ENCODE measurements at regions not wholly inside any gene's neighbourhood (a gene's known extent, or its start where the extent isn't known, plus 50 kb on each side); places are given as distances from the start of the nearest gene placed in this dataset.

DNA sequence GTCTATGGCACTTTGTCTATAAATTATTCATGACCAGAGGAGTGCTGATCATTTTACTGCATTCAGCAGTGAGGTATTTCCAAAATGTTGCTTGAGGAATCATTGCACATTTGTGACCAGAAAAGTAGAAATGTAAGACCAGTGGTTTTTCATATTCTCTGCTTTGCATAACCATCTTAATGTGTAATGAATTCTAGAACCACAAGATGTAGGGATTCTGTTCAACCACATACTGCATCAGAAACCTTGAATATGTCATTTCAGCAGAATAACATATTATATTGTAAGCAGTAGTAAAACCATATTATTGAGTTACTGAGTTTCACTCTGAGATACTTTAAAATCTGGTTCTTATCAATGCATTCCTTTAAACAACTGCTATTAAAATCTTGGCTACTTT is 1243.4 kb downstream of the MAT2B start:
- DNase-seq = no peak

DNA sequence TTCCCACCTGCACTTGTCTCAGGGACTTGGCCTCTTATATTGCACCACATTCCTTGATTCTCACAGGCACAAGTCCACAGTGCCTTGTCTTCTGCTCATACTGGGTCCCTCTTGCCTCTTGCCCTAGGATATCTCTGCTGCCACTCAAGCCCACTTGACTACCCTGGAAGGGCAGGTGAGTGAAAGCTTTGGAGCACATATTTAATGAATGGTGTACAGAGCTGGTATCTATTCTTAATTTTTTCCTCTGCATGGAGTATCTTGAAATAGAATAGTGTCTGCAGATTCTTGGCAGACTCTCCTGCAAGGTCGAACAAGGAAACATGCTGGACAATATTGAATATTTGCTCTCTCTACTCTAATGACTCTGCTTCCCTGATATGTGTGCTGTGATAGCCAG is 1248.0 kb downstream of the MAT2B start:
- DNase-seq = no peak

DNA sequence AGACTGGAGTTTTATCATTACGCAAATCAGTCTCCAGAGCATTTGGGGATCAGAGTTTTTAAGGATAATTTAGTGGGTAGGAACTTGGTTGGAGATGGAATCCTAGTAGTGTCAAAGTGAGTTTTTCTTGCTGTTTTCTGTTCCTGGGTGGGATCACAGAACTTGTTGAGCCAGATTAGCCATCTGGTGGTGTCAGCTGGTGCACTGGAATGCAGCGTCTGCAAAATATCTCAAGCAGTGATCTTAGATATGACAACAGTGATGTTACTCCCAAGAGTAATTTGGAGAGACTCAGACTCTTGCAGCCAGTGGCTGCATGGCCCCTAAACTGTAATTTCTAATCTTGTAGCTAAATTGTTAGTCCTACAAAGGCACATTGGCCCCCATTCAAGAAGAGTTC is 1257.8 kb downstream of the MAT2B start:
- no peak for DNase-seq

DNA sequence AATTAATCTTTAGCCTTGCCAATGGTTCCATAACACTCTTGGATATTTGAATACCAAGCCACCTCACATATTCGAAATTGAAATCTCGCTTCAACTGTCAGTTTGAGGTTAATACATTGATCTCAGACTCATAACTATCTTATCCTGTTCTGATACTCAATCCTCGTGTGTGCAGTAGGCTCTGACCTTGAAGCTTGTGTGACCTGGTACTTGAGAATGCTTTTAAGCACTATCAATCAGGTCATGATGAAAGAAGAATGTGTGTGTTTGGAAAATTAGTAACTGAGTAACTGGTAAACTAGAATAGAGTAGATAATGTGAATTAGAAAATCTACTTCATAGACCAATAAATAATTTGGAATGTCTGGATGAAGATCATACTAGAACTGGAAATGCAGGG is 1266.7 kb downstream of the MAT2B start:
- no peak for DNase-seq

DNA sequence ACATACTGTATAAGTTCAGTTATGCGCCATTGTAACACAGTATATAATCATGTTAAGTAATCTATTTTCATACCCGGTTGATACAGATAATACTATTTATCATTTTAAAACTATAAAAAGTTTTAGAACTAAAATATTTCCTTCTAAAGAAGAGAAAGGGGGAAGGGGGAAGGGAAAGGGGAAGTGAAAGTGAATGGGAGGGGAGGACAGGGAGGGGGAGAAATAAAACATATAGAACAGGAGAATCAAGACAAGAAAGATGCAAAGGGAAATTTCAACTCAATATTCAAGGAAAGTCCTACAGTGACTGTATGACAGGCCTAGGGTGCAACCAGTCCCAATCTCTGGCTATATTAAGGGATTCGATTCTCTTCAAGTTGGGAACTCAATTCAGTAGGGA is 1278.8 kb downstream of the MAT2B start:
- no peak for DNase-seq

DNA sequence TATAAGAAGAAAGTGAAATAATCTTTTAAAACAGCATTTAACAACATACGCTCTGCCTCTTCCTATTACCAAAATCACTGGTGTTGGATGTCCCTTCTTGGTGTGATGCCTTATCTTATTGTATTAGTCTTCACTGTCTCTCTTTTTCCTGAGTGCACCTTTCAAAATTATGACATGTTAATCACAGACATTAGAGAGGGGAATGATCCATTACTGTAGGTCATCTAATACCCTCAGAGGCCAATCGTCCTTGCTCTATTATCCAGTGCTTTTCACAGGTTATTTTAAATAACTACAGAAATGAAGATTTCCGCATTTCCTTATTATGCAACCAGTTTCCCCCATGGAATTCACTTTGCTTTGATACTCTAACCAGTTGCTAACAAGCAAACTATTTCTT is 1292.7 kb downstream of the MAT2B start:
- no peak for DNase-seq

DNA sequence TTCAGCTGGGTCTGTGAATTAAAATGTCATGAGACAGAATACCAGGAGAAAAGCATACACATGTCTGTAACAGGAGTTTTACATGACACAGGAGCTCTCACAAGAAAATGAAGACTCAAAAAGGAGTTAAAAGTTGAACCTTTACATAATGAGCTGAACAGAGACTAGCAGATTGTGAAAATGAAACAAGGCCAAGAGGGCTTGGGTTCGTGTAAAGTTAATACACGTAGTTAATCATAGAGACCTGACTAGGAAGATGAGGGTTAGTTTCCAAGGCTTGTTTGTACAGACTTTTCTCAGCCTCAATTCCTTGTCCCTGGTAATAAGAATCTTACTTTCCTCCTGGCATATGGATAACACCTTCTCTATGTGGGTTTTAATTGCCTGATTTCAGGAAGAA is 1294.0 kb downstream of the MAT2B start:
- no peak for DNase-seq

DNA sequence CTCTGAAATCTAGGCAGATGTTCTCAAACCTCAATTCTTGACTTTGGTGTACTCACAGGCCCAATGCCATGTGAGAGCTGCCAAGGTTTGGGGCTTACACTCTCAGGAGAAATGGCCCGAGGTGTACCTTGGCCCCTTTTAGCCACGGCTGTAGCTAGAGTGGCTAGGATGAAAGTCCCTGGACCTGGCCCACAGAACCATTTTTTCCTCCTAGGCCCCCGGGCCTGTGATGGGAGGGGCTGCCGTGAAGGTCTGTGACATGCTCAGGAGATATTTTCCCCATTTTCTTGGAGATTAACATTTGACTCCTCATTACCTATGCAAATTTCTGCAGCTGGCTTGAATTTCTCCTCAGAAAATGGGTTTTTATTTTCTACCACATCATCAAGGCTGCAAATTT is 1296.5 kb downstream of the MAT2B start:
- no peak for DNase-seq

DNA sequence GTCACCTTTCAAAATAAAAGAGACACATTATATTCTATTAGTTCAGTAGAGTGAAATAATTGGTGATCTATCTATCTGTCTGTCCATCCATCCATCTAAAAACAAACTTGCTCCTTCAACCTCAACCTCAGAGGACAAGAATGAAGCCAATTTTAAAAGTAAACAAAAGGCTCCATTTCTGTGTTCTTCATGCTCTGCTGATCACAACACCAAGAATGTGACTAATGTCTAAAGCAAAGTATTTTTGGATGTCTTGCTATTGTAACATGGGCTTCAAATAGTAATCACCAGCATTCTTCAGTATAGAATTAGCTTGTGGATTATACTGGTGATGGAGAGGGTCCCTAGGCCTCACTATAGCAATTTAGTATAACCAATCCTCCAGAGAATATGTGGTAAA is 1304.4 kb downstream of the MAT2B start:
- DNase-seq = peak; percentile 38

DNA sequence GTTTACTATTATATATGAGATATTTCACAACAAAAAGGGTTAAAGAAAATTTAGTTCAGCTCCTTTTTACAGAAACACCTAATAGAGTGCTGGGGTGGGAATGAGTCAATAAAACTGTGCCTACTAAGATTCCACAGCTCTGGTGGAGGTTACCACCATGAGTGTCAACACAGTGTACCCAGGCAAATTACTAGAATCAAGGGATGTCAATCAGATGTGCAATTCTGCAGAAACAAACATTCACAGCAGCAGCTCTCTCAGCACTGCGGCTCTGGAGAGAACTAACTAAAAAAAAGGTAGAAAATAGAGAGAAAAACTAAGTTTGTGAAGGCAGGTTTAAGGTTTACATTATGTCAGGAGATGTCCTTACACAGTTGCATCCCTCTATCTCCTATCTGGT is 1313.0 kb downstream of the MAT2B start:
- DNase-seq = no peak

DNA sequence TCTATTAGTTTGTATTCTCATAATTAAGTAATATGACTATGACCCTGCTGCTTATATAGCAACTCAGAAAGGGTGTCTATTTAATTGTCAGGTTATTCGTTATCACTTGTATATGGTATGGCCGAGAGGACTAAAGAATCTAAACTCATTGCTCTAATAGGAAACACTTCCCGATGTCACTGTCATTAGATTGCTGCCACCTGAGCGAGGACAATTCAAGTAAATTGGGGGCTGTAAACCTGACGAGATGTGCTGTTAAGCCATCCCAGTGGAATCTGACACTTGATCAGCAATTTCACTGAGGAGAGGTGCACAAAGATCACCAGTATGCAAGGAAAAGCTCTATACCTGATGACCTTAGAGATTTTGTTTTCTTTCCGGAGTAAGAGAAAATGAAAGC is 1319.3 kb downstream of the MAT2B start:
- no peak for DNase-seq

DNA sequence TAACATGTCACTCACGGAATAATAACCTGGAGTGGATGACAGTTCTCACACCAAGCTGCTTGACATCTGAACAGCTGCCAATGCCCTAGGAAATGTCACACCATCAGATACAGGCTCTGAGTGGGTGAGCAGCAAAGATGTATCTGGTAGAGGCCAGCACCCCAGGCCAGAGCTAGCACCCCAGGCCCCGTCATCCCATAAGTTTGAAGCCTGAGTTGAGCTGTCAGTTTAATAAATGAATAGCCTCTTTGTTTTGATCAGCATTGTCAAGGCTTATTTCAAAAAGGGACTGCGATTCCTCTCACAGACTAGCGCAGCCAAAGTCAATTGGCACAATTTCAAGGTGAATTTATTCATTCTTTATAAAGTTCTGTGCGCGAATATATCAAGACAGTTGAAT is 1327.1 kb downstream of the MAT2B start:
- DNase-seq = no peak

DNA sequence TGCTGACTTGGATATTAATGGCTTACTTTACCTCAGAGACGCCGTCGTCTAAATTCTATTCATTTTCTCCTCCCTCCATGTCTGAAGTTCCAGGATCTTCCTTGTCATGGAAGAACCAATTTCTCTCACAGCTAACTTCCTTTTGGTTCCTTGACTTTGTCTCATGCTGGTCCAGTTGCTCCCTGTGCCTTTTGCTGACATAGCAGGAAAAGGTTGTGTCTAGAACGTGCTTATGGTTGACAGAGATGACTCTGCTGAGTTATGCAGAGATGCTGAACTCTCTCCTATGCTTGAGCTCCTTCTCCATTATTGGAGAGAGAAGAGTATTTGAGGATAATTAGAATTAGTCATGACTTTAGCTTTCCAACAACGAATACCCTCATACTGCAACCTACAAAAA is 1338.9 kb downstream of the MAT2B start:
- no peak for DNase-seq

DNA sequence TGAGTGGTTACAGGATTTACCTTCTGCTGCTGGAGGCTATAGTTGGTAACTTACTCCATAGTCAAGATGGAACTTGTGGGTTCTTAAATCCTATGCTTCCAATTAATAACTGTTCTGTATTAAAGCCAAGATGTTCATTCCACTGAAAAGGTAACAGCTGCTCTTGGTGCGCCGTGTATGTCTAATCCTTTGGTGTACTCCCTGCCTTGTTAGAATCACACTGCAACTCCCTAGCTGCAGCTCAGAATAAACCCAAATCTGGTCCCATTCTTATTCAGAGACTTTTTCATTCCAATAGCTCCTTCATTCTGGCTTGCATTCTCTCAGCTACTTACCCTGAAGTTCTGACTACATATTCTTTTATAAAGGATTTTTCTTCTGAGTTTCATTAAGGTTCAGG is 1355.5 kb downstream of the MAT2B start:
- peak; percentile 59 for DNase-seq

DNA sequence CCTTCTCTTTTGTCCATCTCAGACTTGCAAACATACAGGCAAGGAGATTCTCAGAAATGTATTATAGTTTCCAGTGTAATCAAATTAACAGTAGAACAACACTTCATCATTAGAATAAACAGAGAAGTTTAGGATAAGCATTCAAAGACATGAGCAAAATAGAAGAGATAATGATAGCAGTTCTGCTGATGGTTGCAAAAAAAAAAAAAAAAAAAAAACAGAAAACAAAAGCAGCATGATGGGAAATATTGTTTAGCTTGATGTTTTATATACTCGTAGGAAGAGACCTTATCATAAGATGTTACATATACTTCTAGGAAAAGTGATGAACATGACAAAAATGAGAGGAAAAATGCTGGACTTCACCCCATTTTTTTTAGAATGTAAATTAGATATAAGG is 1356.2 kb downstream of the MAT2B start:
- DNase-seq = no peak

DNA sequence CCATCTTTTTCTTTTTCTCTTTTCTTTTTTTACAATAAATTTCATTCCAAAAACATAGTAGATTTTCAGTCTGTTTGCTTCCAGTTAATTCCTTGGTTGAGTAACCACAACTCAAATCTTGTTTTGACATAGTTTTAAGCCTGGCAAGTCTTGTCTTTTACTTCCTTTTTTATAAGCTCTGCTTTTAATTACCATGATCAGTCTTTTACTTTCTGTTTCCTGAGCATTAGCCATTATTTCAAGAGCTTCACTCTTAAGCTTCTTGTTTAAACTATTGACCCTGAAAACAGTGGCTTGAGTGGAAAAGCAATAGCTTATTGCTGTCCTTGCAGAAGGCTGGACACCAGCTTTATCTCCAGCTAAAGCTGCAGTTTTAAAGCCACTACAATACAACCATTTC is 1363.3 kb downstream of the MAT2B start:
- no peak for DNase-seq

DNA sequence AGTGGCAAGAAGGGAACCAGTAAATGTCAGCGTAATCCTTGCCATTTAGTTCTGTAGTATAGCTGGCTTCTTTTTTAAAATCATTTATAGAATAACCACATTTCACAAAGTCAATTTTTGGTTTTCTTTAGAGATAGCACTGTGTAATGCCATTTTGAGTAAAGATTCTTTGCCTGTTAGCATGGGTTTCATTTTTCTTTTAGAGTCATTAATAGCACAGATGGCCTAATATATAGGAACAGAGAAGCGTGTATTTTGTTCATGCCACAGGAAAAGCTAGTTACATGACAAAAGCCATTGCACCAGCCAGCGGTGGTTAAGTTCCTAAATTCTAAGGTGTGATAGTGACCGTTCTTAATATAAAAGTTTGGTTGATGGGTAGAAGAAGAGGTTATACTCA is 1363.9 kb downstream of the MAT2B start:
- no peak for DNase-seq

DNA sequence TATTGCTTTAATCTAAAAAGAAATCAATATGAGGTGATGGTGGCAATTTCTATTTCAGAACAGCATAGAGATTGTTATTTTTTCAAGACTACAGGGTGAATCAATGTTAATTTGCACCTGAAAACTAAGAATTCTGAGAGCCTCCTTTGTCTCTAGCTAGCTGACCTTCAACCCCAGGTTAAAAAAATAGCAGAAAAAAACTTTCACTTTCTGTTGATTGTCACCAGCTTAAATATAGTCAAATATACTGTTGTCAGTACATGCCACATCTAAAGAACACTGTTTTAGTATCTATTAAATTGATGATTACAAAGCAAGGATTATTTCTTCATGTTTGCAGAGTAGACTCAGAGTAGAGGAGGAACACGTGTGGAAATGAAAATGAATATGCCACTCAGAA is 1371.4 kb downstream of the MAT2B start:
- no peak for DNase-seq

DNA sequence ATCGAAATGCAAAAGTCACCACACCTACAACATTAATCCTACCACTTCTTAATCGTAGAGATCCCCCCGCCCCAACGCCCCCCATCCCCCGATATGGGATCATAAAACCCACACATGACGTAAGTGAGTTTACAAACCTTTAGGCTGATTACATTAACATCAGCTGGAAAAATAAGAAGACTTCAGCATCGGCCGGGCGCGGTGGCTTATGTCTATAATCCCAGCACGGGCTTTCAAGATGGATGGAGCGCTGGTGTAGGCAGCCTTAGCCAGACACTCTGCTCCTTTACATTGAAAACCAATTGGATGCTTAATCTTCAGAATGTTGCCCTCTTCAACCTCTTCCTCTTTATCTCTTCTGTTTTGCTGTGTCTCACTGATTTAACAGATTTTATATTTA is 1376.0 kb downstream of the MAT2B start:
- no peak for DNase-seq

DNA sequence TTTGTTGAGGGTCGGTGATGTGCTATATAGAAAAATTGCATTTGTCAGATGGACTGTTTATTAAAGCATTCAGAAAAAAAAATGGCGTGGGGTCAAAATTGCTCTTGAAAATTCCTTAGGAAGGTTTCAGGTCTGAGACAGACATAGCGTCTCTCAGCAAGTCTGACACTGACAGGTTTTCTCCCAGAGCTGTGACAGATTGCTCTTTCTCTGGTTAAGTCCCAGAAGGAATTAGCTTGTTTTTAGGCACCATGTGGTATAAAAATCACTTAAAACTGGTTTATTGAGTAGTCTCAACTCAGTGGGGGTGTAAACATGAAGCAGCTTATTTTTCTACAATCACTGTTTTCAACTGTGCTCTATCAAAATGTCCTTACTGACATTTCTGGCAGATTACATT is 1379.8 kb downstream of the MAT2B start:
- DNase-seq = no peak

DNA sequence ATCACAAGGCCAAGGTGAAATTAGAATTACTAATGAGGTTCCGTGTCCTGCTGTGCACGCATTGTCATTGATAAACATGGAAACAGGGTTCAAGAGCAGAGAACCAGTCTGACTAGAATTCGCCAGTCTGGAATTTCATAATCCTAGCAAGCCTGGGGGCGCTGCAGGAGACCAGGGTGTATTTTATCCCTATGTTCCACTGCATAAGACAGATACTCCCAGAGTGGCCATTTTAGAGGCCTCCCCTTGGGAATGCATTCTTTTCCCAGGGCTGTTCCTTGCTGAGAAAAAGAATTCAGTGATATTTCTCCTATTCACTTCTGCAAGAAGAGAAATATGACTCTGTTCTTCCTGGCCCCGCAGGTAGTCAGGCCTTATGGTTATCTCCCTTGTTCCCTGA is 1387.7 kb downstream of the MAT2B start:
- DNase-seq = no peak

DNA sequence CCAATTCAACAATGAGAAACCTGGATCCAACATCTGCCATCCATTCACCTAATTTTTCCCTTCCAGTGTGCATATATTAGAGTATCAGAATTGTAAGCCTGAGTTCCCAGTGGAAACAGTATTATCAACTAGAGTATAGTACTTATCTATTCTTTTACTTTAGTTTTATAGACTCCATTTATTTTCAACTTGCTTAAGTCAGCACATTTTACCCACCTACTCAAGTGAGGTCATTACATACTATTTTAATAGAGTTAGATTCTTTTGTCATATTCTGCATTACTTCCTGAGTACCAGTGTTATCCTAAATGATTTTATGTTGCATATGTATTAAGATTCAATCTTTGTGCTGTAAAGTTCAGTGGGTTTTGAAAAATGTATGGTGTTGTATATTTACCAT is 1393.3 kb downstream of the MAT2B start:
- DNase-seq = no peak

DNA sequence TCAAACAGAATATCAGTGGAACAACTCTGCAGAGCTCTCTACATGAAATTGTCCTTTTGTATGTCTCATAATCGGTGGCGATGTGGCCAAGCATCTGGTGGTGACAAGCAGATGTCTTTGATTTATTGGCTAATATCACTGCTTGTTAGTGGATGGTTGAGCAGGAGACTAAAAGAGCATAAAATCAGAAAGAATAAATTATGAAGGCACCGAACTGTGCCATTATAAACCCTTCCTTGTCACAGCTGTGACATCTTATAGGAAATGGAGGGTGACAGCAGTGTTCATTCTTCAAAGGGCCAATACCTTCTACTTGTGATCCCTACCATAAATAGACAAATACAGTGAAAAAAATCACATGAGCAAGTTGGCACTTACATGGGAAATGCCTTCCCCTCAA is 1404.3 kb downstream of the MAT2B start:
- no peak for DNase-seq

DNA sequence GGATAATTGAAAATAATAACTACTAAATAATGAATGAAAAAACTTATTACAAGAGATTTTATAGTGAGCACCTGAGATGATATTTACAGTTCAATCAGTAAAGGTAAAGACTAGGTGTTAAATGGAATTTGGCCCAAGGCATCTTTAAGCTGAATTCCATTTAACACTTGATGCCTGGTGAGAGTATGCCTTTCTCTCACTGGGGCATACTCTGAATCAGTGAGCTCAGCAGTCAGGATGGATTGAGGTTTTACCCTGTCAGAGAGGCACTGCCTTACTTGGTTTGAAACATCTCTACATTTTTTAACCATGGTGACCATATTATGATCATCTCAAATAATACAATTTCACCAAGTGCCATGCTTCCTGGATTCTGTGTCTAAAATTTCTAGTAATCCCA is 1416.3 kb downstream of the MAT2B start:
- no peak for DNase-seq

DNA sequence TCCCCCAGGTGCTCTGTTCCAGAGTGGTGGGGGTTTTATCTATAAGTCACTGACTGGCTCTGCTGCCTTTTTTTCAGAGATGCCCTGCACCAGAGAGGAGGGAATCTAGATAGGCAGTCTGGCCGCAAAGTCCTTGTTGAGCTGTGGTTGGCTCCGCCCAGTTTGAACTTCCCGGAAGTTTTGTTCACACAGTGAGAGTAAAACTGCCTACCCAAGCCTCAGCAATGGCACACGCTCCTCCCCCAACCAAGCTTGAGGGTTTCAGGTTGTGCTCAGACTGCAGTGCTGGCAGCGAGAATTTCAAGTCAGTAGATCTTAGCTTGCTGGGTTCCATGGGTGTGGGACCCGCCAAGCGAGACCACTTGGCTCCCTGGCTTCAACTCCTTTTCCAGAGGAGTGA is 1428.6 kb downstream of the MAT2B start:
- no peak for DNase-seq

DNA sequence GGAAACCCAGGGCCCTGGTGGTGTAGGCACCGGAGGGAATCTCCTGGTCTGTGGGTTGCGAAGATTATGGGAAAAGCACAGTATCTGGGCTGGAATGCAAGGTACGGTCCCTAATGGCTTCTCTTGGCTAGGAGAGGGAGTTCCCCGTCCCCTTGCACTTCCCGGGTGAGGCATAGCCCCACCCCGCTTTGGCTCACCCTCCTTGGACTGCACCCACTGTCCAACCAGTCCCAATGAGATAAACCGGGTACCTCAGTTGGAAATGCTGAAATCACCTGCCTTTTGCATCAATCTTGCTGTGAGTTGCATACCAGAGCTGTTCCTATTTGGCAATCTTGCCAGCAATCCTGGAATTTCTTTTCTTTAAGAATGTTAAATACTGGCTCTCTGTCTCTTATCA is 1429.1 kb downstream of the MAT2B start:
- no peak for DNase-seq

DNA sequence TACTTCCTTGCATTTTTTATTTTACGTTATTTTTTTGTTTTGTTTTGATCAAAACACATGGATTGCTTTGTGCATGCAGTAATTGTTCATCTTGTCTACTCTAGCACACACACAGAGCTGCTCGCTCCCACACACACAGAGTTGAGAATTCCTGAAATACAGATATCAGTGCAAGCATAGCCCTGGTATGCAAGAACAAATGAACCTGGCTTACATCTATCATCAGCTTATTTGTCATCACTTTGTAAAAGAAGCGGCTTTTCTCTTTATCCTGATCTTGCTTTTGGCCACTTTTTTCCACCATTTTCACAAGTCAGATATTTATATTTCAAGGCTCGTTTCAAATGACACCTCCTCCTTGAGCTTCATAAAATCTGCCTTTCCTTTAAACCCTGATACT is 1435.7 kb downstream of the MAT2B start:
- no peak for DNase-seq
